Sigmoid colon (tissue), 4 donors: ENCODE measurements at regions not wholly inside any gene's neighbourhood (a gene's known extent, or its start where the extent isn't known, plus 50 kb on each side); places are given as distances from the start of the nearest gene placed in this dataset.

Experiments used
- CTCF ChIP-seq, 4 experiments: fragments of 450-650 bp in 3 of 4; fragments of 200-600 bp in 1 of 4; IDR thresholded peaks; one replicate each; pipeline ENCODE4 v1.5.1; 2016 to 2019; ENCODE audit warnings: antibody characterized with exemption in 4 of 4, mild to moderate bottlenecking in 3 of 4, moderate library complexity in 2 of 4
- POLR2AphosphoS5 ChIP-seq, 4 donors: sonication (generic); formaldehyde crosslinking; IDR thresholded peaks; one replicate each; pipeline ENCODE4 v1.6.1; 2017; ENCODE audit warnings: antibody characterized with exemption in 4 of 4

- TF ChIP-seq CTCF (IDR thresholded peaks at IDR 0.05), result no peak
- no peak for TF ChIP-seq POLR2AphosphoS5 (IDR thresholded peaks at IDR 0.05)
Observed at GRCh38 chr11:22430639-22431038, 92.5 kb downstream of the SLC17A6 start.
